GM12865 (cell line): ENCODE measurements at regions not wholly inside any gene's neighbourhood (a gene's known extent, or its start where the extent isn't known, plus 50 kb on each side); places are given as distances from the start of the nearest gene placed in this dataset.

Experiments used
- DNase-seq: peaks from one replicate; pipeline ENCODE4 v3.0.0; 2010; ENCODE audit warnings: low read depth
- H3K4me3 ChIP-seq: 2 replicates; pipeline ENCODE4 v1.5.1; 2011; ENCODE audit warnings: mild to moderate bottlenecking, low read depth, low read length, control low read depth
- TF ChIP-seq, protein P1 (sequence below): IDR thresholded peaks from 2 replicates; pipeline ENCODE4 v1.5.1; 2011; ENCODE audit warnings: low read length, control low read depth, low read depth, inconsistent platforms; ENCODE audit not compliant: insufficient read depth; ENCODE audit errors: missing control alignments

- no peak overlapping the region for H3K4me3 ChIP-seq
- no peak for DNase-seq
- TF ChIP-seq, protein P1, sequence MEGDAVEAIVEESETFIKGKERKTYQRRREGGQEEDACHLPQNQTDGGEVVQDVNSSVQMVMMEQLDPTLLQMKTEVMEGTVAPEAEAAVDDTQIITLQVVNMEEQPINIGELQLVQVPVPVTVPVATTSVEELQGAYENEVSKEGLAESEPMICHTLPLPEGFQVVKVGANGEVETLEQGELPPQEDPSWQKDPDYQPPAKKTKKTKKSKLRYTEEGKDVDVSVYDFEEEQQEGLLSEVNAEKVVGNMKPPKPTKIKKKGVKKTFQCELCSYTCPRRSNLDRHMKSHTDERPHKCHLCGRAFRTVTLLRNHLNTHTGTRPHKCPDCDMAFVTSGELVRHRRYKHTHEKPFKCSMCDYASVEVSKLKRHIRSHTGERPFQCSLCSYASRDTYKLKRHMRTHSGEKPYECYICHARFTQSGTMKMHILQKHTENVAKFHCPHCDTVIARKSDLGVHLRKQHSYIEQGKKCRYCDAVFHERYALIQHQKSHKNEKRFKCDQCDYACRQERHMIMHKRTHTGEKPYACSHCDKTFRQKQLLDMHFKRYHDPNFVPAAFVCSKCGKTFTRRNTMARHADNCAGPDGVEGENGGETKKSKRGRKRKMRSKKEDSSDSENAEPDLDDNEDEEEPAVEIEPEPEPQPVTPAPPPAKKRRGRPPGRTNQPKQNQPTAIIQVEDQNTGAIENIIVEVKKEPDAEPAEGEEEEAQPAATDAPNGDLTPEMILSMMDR: no peak
Observed at GRCh38 chr2:221115944-221116343, 456.2 kb downstream of the EPHA4 start.

GRCh38 chr2:221120643-221121042 lies 451.5 kb downstream of the EPHA4 start:
- H3K4me3 ChIP-seq: no peak overlapping the region
- DNase-seq: no peak
- TF ChIP-seq, protein P1: no peak

- DNase-seq: no peak
- TF ChIP-seq, protein P1: no peak
- no peak overlapping the region for H3K4me3 ChIP-seq
Observed at GRCh38 chr2:221123396-221123795, 448.7 kb downstream of the EPHA4 start.

GRCh38 chr2:221124532-221125240 lies 447.4 kb downstream of the EPHA4 start:
- no peak overlapping the region for H3K4me3 ChIP-seq
- DNase-seq: no peak
- TF ChIP-seq, protein P1: no peak

GRCh38 chr2:221125691-221126090 lies 446.4 kb downstream of the EPHA4 start:
- TF ChIP-seq, protein P1: no peak
- DNase-seq: no peak
- no peak overlapping the region for H3K4me3 ChIP-seq

DNA sequence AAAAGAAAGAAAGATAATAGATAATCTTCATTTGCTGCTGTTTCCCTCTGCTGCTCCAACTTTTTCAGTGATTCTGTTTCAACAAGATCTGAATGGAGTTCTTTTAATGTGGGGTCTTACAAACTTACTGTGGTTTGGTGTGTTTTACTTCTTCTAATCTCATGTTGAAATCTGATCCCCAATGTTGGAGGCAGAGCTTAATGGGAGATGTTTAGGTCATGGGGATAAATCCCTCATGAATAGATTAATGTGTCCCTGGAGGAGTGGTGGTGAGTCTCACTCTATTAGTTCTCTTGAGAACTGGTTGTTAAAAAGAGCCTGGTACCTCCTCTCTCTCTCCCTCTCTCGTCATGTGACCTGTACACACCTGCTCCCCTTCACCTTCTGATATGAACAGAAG lies 442.4 kb downstream of the EPHA4 start:
- TF ChIP-seq, protein P1: no peak
- H3K4me3 ChIP-seq: no peak overlapping the region
- DNase-seq: no peak

DNA sequence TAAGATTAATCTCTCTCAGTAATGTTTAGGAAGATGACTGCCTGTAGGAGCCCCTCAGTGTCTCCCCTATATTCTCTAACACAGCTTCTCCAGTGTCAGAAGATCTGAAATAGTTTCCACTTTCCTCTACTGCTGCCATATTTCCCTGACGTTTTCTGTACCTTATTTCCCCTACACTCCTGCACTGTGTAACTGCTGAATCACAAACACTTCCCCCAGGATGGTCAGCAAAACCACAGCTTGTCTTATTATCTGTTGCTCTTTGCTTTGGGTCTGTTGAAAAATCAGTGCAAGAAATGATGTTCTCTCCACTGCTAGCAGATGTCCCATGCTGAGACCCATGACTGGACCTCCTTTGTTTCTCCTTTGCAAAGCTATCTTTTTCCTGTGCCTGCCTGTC lies 441.7 kb downstream of the EPHA4 start:
- TF ChIP-seq, protein P1: no peak

More for the DNA sequence above, 441.7 kb downstream of the EPHA4 start:
- H3K4me3 ChIP-seq: no peak overlapping the region
- DNase-seq: no peak
